Neural crest cell (in vitro differentiated cells): ENCODE measurements at regions not wholly inside any gene's neighbourhood (a gene's known extent, or its start where the extent isn't known, plus 50 kb on each side); places are given as distances from the start of the nearest gene placed in this dataset.

Experiments
- DNase-seq: peaks from one replicate; pipeline ENCODE4 v3.0.0; 2021; ENCODE audit warnings: low read depth, mixed read lengths, low spot score
- H3K27ac Mint-ChIP-seq: one replicate; pipeline ENCODE4 v1.8.0; 2021; ENCODE audit warnings: mild to moderate bottlenecking, mixed read lengths; ENCODE audit not compliant: unreplicated experiment
- H3K27me3 Mint-ChIP-seq: 2 replicates; pipeline ENCODE4 v1.8.0; 2021; ENCODE audit warnings: low read depth, mild to moderate bottlenecking, mixed read lengths
- H3K36me3 Mint-ChIP-seq: 2 replicates; pipeline ENCODE4 v1.8.0; 2021; ENCODE audit warnings: low read depth, mild to moderate bottlenecking, mixed read lengths
- H3K4me1 Mint-ChIP-seq: 2 replicates; pipeline ENCODE4 v1.8.0; 2021; ENCODE audit warnings: mixed read lengths
- H3K4me3 Mint-ChIP-seq: one replicate; pipeline ENCODE4 v1.8.0; 2021; ENCODE audit warnings: mild to moderate bottlenecking, mixed read lengths
- H3K9me3 Mint-ChIP-seq: 2 replicates; pipeline ENCODE4 v1.8.0; 2021; ENCODE audit warnings: mixed read lengths
- TF ChIP-seq, protein P1 (sequence below): fragments of 200-600 bp; sonication (generic); conservative IDR thresholded peaks from 2 replicates; pipeline ENCODE4 v1.5.0; 2021; ENCODE audit warnings: antibody characterized with exemption, mild to moderate bottlenecking

DNA sequence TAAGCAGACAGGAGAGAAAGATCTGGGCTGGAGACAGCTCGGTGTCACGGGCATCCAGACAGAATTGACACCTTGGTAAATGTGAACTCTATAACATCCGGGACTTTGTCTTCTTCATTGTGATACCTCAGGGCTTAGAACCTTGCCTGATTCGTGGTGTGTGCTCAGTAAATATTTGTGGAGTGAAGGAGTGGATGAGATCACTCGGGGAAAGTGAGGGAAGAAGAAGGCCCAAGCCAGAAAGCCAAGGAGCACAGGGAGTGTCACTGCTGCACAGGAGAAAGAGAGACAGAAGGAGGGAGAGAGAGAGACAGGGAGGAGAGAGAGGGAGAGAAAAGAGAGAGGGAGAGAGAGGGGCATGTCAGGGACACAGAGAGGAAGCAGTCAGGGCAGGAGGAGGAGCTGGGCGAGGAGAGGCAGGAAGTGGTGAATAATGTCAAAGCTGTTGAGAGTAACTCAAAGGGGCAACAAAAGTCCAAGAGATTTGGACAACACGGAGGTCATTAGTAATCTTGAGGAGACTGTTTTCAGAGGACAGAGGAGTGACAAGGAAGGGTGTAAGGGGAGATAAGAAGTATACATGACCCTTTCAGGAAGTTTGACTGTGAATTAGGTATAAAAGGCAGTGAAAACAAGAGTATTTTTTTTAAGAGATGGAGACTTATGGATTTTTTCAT is 141.6 kb upstream of the MAX start:
- Mint-ChIP-seq H3K27ac (no peak overlapping the region), H3K4me1 (peaks cover 16% of the 10 kb centered on the region), H3K36me3 (no peaks in the 10 kb centered on the region), H3K4me3 (no peak overlapping the region), H3K9me3 (no peaks in the 10 kb centered on the region), H3K27me3 (no peaks in the 10 kb centered on the region)
- no peak for DNase-seq
- TF ChIP-seq, protein P1, sequence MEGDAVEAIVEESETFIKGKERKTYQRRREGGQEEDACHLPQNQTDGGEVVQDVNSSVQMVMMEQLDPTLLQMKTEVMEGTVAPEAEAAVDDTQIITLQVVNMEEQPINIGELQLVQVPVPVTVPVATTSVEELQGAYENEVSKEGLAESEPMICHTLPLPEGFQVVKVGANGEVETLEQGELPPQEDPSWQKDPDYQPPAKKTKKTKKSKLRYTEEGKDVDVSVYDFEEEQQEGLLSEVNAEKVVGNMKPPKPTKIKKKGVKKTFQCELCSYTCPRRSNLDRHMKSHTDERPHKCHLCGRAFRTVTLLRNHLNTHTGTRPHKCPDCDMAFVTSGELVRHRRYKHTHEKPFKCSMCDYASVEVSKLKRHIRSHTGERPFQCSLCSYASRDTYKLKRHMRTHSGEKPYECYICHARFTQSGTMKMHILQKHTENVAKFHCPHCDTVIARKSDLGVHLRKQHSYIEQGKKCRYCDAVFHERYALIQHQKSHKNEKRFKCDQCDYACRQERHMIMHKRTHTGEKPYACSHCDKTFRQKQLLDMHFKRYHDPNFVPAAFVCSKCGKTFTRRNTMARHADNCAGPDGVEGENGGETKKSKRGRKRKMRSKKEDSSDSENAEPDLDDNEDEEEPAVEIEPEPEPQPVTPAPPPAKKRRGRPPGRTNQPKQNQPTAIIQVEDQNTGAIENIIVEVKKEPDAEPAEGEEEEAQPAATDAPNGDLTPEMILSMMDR: no peak

DNA sequence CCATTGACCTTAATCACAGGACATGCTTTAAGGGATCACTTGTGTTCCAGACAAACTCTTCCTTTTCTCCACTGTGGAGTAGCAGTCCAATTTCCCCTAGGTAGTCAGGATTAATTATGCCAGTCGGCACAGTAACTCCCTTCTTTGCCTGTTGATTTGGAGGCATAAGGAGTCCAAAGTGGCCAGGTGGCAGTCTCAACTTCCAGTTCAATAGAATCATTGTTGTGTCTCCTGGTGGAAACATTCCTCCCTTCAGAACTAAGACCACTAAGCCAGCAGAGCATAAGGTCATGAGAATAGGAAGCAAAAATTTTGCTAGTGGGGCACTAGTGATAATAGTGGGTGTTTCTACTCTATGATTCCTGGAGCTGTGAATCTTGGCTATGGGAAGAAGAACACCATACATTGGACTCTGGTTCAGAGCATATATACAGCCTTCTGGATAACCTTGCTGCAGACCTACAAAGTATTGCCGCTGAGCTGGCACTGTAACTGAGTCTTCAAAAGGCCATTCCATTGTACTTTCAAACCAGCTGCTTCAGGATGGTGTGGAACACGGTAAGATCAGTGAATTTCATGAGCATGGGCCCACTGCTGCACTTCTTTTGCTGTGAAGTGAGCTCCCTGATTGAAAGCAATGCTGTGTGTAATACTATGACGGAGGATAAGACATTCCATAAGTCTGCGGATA is 147.3 kb upstream of the MAX start:
- H3K27ac Mint-ChIP-seq: no peak overlapping the region
- no peaks in the 10 kb centered on the region for H3K36me3 Mint-ChIP-seq
- no peaks in the 10 kb centered on the region for H3K27me3 Mint-ChIP-seq
- TF ChIP-seq, protein P1: no peak
- no peak for DNase-seq
- H3K4me1 Mint-ChIP-seq: no peaks in the 10 kb centered on the region
- no peaks in the 10 kb centered on the region for H3K9me3 Mint-ChIP-seq
- no peak overlapping the region for H3K4me3 Mint-ChIP-seq

DNA sequence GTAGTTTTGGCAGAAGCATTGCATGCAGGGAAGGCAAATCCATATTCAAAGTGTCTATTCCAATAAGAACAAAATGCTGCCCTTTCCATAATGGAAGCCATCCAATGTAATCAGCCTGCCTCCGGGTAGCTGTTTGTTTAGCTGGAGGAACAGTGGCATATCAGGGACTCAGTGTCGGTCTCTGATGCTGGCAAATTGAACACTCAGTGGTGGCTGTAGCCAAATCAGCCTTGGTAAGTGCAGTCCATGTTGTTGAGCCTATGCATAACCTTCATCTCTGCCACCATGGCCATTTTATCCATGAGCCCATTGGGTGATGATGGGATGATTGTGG is 147.8 kb upstream of the MAX start:
- Mint-ChIP-seq H3K27me3 (no peaks in the 10 kb centered on the region), H3K27ac (no peak overlapping the region), H3K36me3 (no peaks in the 10 kb centered on the region), H3K4me3 (no peak overlapping the region), H3K9me3 (no peaks in the 10 kb centered on the region), H3K4me1 (peaks cover 4% of the 10 kb centered on the region)
- TF ChIP-seq, protein P1: no peak
- no peak for DNase-seq

DNA sequence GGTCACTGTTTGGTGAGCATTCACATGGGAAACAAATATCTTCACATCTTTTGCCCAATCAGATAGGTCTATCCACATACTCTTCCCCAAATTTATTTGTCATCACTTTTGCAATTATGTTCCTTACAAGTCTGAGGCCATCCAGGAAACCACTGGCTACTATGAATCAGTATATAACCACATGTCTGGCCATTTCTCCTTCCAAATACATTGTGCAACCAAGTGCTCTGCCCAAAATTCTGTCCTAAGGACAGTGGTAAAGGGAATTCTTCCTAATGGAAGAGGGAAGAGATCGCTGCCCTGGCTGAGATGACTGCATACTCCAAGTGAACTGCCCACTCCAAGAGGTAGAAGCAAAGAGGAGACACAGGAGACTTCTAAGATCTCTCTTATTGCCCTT is 148.9 kb upstream of the MAX start:
- Mint-ChIP-seq H3K4me1 (peaks cover 12% of the 10 kb centered on the region), H3K27ac (no peak overlapping the region), H3K27me3 (no peaks in the 10 kb centered on the region), H3K9me3 (no peaks in the 10 kb centered on the region), H3K4me3 (no peak overlapping the region), H3K36me3 (no peaks in the 10 kb centered on the region)
- TF ChIP-seq, protein P1: no peak
- DNase-seq: no peak

DNA sequence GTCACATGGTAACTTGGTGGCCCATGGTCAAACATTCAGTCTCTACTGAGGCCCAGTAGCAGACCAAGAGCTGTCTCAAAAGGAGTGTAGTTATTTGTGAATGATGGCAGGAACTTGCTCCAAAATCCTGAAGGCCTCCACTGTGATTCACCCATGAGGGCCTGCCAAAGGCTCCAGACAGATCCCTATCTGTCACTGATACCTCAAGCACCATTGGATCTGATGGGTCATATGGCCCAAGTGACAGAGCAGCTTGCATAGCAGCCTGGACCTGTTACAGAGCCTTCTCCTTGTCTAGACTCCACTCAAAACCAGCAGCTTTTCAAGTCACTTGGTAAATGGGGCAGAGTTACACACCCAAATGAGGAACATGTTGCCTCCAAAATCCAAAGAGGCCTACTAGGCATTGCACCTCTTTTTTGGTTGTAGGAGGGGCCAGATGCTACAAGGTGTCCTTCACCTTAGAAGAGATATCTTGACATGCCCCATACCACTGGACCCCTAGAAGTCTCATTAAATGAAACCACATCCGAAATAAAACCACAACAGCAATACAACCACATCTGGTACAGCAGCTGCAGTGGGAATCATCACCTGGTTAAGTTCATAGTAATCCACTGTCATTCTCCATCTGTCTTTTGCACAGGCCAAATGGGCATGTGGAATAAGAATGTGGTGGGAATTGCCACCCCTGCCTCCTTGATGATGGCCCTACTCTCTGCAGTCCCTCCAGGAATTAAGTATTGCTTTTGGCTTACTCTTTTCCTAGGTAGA is 150.4 kb upstream of the MAX start:
- no peak overlapping the region for H3K27ac Mint-ChIP-seq
- no peak for DNase-seq
- no peaks in the 10 kb centered on the region for H3K9me3 Mint-ChIP-seq
- no peak overlapping the region for H3K4me3 Mint-ChIP-seq
- H3K36me3 Mint-ChIP-seq: no peaks in the 10 kb centered on the region
- H3K27me3 Mint-ChIP-seq: no peaks in the 10 kb centered on the region
- TF ChIP-seq, protein P1: no peak
- peaks cover 12% of the 10 kb centered on the region for H3K4me1 Mint-ChIP-seq
